GM12891 (cell line): ENCODE measurements at regions not wholly inside any gene's neighbourhood (a gene's known extent, or its start where the extent isn't known, plus 50 kb on each side); places are given as distances from the start of the nearest gene placed in this dataset.

Experiments
- DNase-seq: peaks from one replicate; pipeline ENCODE4 v3.0.0; 2011; ENCODE audit warnings: low spot score; ENCODE audit not compliant: insufficient read length
- FAIRE-seq: peaks from 2 replicates; lab custom pipeline; 2011; peaks lifted over from hg19 to GRCh38; lab: Jason Lieb, UNC
- PAX5 ChIP-seq: IDR thresholded peaks from 2 replicates; pipeline ENCODE4 v1.6.1; 2011; ENCODE audit warnings: low read length, moderate library complexity, mild to moderate bottlenecking; ENCODE audit not compliant: insufficient read depth, severe bottlenecking
- POLR2A ChIP-seq: IDR thresholded peaks from 2 replicates; pipeline ENCODE4 v1.6.1; 2011; ENCODE audit warnings: low read depth, low read length, control low read depth
- POLR2AphosphoS5 ChIP-seq: IDR thresholded peaks from 2 replicates; pipeline ENCODE4 v1.6.1; 2011; ENCODE audit warnings: low read depth, low read length, control low read depth
- POU2F2 ChIP-seq: IDR thresholded peaks from 2 replicates; pipeline ENCODE4 v1.6.1; 2011; ENCODE audit warnings: low read depth, mild to moderate bottlenecking, control low read depth, low read length, moderate library complexity
- SPI1 ChIP-seq: IDR thresholded peaks from 2 replicates; pipeline ENCODE4 v1.6.1; 2011; ENCODE audit warnings: low read depth, low read length, control low read depth
- TAF1 ChIP-seq: IDR thresholded peaks from 2 replicates; pipeline ENCODE4 v1.6.1; 2011; ENCODE audit warnings: low read depth, low read length, control low read depth

DNA sequence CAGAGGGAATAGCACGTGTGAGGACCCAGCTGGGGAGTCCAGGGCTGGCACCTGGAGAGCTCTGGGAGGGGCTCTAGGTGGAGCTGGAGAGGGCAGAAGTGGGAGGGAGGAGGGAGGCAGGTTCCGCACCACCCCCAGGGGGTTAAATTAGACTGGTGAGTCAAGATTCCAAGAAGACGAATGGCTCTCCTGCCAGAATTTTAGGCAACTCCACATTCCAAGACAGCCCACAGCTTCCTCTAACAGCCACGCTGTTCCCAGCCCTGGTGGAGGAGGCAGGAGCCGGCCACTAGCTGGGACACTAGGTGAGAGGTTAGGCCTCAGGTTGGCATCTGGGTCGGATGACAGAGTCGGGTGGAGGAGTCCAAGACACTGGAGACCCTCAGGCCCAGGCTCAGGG, 60.2 kb downstream of the TFAP2C start:
- no peak for DNase-seq
- FAIRE-seq: no peak
- TF ChIP-seq PAX5: no peak
- TF ChIP-seq POU2F2: no peak
- TF ChIP-seq POLR2AphosphoS5: no peak
- no peak for TF ChIP-seq TAF1
- TF ChIP-seq POLR2A: no peak

DNA sequence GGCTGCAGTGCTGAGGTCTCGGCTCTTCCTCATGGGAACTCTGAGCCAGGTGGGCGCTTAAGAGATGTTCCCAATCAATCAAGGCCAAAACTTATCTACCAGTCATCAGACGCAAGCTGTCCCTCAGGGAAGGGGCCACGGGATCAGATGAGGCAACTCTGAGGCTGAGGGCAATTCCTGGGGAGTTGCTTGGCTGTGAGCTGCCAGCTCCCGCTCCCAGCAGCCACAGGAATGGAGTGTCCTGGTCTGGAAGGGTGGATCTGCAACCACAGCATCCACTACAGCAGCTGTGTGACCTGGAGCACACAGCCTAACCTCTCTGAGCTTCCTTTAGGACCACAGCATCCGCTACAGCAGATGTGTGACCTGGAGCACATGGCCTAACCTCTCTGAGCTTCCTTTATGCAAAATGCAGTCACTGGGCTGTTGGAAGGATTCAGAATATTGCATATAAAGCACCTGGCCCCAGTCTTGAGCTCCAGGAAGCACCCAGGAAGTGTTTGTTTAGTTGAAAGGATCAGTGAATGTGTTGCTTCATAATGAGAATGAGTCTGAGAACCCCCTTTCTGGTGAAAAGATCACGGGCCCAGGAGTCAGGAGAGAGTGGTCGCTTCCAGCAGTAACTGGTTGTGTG, 60.9 kb downstream of the TFAP2C start:
- FAIRE-seq (no peak), DNase-seq (no peak)
- TF ChIP-seq POLR2AphosphoS5 (no peak), TAF1 (no peak), SPI1 (no peak), PAX5 (no peak), POLR2A (no peak), POU2F2 (no peak)

DNA sequence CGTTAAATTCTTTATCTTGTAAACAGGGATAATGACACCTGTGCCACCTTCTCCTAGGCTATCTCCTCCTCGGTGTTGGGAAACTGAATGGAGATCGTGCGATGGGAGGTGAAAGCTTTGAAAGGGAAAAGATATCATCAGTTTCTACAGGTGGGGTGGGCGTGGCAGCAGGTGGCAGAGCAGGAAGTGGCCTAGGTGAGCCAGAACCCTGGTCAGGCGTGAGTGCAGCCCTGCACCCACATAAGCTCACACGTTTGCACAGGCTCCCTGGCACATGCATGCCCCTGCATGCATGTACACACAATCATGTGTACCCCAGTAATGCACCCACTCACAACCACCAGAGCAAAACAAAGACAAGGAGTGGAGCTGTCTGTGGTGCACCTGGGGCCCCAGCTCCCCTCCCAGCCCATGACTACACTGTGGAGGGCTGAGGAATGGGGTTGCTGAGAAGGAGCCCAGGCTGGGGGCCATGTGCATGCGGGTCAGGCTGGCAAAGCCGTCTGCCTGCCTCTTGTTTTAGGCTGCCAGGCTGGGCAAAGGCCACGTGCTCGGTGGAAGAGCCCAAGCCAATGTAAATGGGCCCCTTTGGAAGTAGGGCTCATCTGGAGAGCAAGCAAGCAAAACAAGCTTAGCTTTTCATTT, 61.5 kb downstream of the TFAP2C start:
- TF ChIP-seq POLR2A (no peak), POLR2AphosphoS5 (no peak), POU2F2 (no peak), TAF1 (no peak), PAX5 (no peak), SPI1 (no peak)
- FAIRE-seq: no peak
- no peak for DNase-seq

DNA sequence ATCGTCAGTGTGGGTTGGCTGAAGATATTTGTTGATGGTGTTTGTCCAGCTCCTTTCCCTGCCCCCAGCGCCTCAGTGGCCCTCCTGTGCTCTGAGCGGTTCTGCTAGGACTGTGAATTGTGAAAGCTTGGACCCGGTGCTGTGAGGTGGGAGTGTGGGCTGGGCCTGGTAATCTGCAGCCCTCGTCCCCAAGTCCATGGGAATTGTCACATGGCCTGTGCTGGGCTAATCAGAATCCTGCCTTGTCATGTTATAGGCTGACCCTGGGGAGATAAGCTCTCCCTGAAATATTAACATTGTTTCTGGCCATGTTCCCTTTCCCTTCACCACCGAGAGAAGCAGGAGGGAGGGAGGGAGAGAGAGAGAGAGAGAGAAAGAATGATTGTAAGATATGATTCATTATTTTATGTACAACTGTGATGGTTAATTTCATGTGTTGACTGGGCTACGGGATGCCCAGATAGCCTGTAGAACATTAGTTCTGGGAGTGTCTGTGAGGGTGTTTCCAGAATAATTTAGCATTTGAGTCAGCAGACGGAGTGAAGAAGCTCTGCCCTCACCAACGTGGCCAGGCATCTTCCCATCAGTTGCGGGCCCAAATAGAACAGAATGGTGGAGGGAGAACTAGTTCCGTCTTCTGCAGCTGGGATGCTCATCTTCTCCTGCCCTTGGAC, 62.4 kb downstream of the TFAP2C start:
- no peak for TF ChIP-seq TAF1
- TF ChIP-seq POLR2A: no peak
- no peak for TF ChIP-seq PAX5
- TF ChIP-seq POLR2AphosphoS5: no peak
- TF ChIP-seq SPI1: no peak
- no peak for TF ChIP-seq POU2F2
- no peak for DNase-seq

GRCh38 chr20:56693217-56693616, 64.1 kb downstream of the TFAP2C start:
- no peak for DNase-seq
- TF ChIP-seq SPI1 (no peak), POLR2A (no peak)
- FAIRE-seq: no peak

More for the DNA sequence above, 62.4 kb downstream of the TFAP2C start:
- no peak for FAIRE-seq

DNA sequence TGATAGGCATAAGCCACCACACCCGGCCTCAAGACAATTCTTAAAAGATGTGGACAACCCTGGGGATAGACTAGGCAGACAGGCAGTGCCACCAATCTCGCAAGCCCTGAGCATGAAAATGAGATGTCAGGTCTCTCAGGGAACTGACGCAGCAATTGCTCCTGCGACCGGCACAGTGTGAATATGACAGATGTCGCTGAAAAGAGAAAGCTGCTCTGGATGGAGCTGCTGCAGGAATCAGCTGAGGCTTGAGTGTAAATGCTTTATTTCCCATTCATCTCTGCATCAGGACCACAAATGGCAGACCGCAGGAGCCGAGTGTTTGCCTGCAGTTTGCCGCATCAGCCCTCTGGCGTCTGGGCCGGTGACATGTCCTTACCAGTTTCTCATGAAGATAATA, 68.4 kb downstream of the TFAP2C start:
- no peak for DNase-seq
- no peak for FAIRE-seq
- TF ChIP-seq PAX5 (no peak), TAF1 (no peak), POU2F2 (no peak), SPI1 (no peak), POLR2AphosphoS5 (no peak), POLR2A (no peak)

GRCh38 chr20:56698297-56698696, 69.2 kb downstream of the TFAP2C start:
- no peak for TF ChIP-seq SPI1
- TF ChIP-seq POU2F2: no peak
- TF ChIP-seq POLR2A: no peak
- no peak for TF ChIP-seq TAF1
- no peak for TF ChIP-seq PAX5
- TF ChIP-seq POLR2AphosphoS5: no peak
- FAIRE-seq (no peak), DNase-seq (no peak)

GRCh38 chr20:56698749-56699148, 69.6 kb downstream of the TFAP2C start:
- FAIRE-seq (no peak), DNase-seq (no peak)

DNA sequence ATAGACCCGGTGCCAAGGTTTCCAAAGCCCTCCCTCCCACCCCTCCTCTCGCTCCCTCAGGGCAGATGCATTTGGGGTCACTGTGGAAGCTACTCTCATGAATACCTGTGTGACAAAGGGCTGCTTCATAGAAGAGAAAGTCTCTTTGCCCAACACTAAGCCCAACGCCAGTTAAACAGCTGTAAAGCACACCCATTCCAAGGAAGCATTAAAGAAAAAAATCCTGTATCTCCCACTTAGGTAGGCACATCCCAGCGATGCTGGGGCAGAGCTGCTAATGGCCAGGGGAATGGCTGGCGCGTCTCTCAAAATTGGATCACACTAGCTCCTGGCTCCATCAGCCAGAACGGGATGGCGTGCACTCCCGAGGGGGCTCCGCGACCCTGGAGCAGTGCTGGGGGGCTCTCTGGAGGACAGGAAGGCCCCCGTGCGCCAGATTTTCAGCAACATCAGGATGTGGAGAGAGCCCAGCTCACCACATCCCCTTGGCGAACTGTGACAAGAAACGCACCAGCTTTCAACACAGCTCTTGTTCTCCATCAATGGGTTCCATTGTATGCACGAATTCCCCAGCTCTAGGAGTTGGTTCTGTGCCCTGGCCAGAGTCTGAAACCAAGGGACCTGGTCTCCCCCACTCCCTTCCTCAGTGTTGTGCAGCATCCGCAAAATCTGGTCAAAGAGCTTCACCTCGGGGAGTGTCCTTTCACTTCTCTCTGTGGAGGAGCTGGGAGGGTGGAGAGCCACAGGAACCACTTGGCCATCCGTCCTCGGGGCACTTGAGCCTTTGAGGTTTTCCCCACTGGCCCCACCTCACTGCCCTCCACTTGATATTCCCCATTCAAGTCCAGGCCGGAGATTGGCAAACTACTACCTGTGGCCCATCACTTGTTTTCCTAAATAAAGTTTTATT, 74.1 kb downstream of the TFAP2C start:
- FAIRE-seq: no peak

More at GRCh38 chr20:56698749-56699148, 69.6 kb downstream of the TFAP2C start:
- TF ChIP-seq POLR2AphosphoS5: no peak
- TF ChIP-seq SPI1: no peak
- TF ChIP-seq POU2F2: no peak
- no peak for TF ChIP-seq PAX5
- no peak for TF ChIP-seq POLR2A
- no peak for TF ChIP-seq TAF1

More for the DNA sequence above, 74.1 kb downstream of the TFAP2C start:
- DNase-seq: no peak
- no peak for TF ChIP-seq SPI1
- TF ChIP-seq TAF1: no peak
- no peak for TF ChIP-seq POU2F2
- TF ChIP-seq POLR2A: no peak
- TF ChIP-seq PAX5: no peak
- TF ChIP-seq POLR2AphosphoS5: no peak
